ENCODE measurements at regions not wholly inside any gene's neighbourhood (a gene's known extent, or its start where the extent isn't known, plus 50 kb on each side); places are given as distances from the start of the nearest gene placed in this dataset.

- DNase-seq (ENCODE audit: extremely low read depth, low read depth): no peak
These were observed 595.4 kb upstream of the MIR17HG start for GRCh38 chr13:90752070-90752469.

- no peak for DNase-seq (ENCODE audit: extremely low read depth, low read depth)
These were observed 590.3 kb upstream of the MIR17HG start for GRCh38 chr13:90757127-90757680.

GRCh38 chr13:90760639-90761038 lies 586.8 kb upstream of the MIR17HG start:
- DNase-seq (ENCODE audit: extremely low read depth, low read depth): no peak

GRCh38 chr13:90763476-90764150 lies 583.9 kb upstream of the MIR17HG start:
- DNase-seq (ENCODE audit: extremely low read depth, low read depth): no peak

GRCh38 chr13:90766386-90766902 lies 581.0 kb upstream of the MIR17HG start:
- no peak for DNase-seq (ENCODE audit: extremely low read depth, low read depth)

GRCh38 chr13:90768116-90768515 lies 579.4 kb upstream of the MIR17HG start:
- no peak for DNase-seq (ENCODE audit: extremely low read depth, low read depth)

GRCh38 chr13:90769387-90769786 lies 578.1 kb upstream of the MIR17HG start:
- no peak for DNase-seq (ENCODE audit: extremely low read depth, low read depth)

GRCh38 chr13:90770334-90770733 lies 577.2 kb upstream of the MIR17HG start:
- no peak for DNase-seq (ENCODE audit: extremely low read depth, low read depth)

GRCh38 chr13:90773681-90774080 lies 573.8 kb upstream of the MIR17HG start:
- no peak for DNase-seq (ENCODE audit: extremely low read depth, low read depth)

GRCh38 chr13:90776051-90776748 lies 571.3 kb upstream of the MIR17HG start:
- no peak for DNase-seq (ENCODE audit: extremely low read depth, low read depth)

GRCh38 chr13:90783273-90783672 lies 564.2 kb upstream of the MIR17HG start:
- no peak for DNase-seq (ENCODE audit: extremely low read depth, low read depth)

- DNase-seq (ENCODE audit: extremely low read depth, low read depth): no peak
These were observed 560.5 kb upstream of the MIR17HG start for GRCh38 chr13:90787007-90787406.

- DNase-seq (ENCODE audit: extremely low read depth, low read depth): no peak
These were observed 555.2 kb upstream of the MIR17HG start for GRCh38 chr13:90792335-90792734.

GRCh38 chr13:90793261-90793820 lies 554.1 kb upstream of the MIR17HG start:
- no peak for DNase-seq (ENCODE audit: extremely low read depth, low read depth)

- DNase-seq (ENCODE audit: extremely low read depth, low read depth): no peak
These were observed 551.0 kb upstream of the MIR17HG start for GRCh38 chr13:90796474-90796873.

- no peak for DNase-seq (ENCODE audit: extremely low read depth, low read depth)
These were observed 550.2 kb upstream of the MIR17HG start for GRCh38 chr13:90797335-90797734.

GRCh38 chr13:90798381-90798780 lies 549.1 kb upstream of the MIR17HG start:
- DNase-seq (ENCODE audit: extremely low read depth, low read depth): no peak

- DNase-seq (ENCODE audit: extremely low read depth, low read depth): no peak
These were observed 547.3 kb upstream of the MIR17HG start for GRCh38 chr13:90800082-90800746.

- DNase-seq (ENCODE audit: extremely low read depth, low read depth): no peak
These were observed 545.9 kb upstream of the MIR17HG start for GRCh38 chr13:90801621-90802020.

GRCh38 chr13:90803210-90803609 lies 544.3 kb upstream of the MIR17HG start:
- no peak for DNase-seq (ENCODE audit: extremely low read depth, low read depth)

- no peak for DNase-seq (ENCODE audit: extremely low read depth, low read depth)
These were observed 541.4 kb upstream of the MIR17HG start for GRCh38 chr13:90806016-90806615.
